ENCODE measurements at regions not wholly inside any gene's neighbourhood (a gene's known extent, or its start where the extent isn't known, plus 50 kb on each side); places are given as distances from the start of the nearest gene placed in this dataset.

DNA sequence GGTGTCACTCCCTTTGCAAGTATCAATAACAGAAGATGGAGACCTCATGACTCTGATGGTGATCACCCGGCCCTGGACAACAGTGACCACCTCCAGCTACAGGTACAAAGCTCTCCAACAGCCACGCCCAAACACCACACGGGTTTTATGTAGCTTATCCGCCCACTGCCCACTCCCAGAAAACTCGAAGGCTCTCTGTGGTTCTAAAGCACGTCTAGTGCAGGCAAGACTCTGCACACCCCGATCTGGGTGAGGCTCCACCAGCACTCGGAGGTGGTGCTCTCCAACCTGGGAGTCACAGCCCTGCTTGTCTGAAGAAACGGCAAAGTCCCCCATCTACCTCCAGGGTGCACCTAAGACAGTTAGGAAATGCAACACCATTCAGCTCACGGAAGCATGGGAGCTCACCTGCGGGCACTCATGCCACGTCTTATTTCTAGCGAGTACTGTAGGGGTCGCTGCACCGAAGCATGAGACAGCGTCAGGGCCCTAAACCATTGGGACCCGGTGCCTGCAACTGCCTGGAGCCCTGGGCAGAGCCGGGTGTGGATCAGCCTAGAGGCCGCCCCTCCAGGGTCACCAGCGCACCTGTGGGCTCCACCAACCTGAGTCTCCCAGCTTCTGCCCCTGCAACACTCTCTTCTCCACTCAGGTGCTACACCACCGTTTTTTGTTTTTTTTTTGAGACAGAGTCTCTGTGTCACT, 58.1 kb upstream of the ZNF354A start:
- Histone ChIP-seq H3K4me3 (replicated peaks; ENCODE audit: insufficient read depth, low read length) (no peak overlapping the region), H3K27ac (replicated peaks) (no peak overlapping the region), H3K27me3 (ENCODE audit: insufficient read depth, poor library complexity, severe bottlenecking) (no peaks in the 10 kb centered on the region)
- TF ChIP-seq, protein P1, sequence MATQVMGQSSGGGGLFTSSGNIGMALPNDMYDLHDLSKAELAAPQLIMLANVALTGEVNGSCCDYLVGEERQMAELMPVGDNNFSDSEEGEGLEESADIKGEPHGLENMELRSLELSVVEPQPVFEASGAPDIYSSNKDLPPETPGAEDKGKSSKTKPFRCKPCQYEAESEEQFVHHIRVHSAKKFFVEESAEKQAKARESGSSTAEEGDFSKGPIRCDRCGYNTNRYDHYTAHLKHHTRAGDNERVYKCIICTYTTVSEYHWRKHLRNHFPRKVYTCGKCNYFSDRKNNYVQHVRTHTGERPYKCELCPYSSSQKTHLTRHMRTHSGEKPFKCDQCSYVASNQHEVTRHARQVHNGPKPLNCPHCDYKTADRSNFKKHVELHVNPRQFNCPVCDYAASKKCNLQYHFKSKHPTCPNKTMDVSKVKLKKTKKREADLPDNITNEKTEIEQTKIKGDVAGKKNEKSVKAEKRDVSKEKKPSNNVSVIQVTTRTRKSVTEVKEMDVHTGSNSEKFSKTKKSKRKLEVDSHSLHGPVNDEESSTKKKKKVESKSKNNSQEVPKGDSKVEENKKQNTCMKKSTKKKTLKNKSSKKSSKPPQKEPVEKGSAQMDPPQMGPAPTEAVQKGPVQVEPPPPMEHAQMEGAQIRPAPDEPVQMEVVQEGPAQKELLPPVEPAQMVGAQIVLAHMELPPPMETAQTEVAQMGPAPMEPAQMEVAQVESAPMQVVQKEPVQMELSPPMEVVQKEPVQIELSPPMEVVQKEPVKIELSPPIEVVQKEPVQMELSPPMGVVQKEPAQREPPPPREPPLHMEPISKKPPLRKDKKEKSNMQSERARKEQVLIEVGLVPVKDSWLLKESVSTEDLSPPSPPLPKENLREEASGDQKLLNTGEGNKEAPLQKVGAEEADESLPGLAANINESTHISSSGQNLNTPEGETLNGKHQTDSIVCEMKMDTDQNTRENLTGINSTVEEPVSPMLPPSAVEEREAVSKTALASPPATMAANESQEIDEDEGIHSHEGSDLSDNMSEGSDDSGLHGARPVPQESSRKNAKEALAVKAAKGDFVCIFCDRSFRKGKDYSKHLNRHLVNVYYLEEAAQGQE (IDR thresholded peaks at IDR 0.05; ENCODE audit: insufficient replicate concordance, low read depth): no peak
- no peak for TF ChIP-seq POLR2AphosphoS5 (IDR thresholded peaks at IDR 0.05; ENCODE audit: low read depth)
- TF ChIP-seq GABPA (IDR thresholded peaks at IDR 0.05; ENCODE audit: low read depth): no peak
- no peak for TF ChIP-seq SPI1 (IDR thresholded peaks at IDR 0.05; ENCODE audit: borderline replicate concordance, low read depth)
- TF ChIP-seq, protein P2, sequence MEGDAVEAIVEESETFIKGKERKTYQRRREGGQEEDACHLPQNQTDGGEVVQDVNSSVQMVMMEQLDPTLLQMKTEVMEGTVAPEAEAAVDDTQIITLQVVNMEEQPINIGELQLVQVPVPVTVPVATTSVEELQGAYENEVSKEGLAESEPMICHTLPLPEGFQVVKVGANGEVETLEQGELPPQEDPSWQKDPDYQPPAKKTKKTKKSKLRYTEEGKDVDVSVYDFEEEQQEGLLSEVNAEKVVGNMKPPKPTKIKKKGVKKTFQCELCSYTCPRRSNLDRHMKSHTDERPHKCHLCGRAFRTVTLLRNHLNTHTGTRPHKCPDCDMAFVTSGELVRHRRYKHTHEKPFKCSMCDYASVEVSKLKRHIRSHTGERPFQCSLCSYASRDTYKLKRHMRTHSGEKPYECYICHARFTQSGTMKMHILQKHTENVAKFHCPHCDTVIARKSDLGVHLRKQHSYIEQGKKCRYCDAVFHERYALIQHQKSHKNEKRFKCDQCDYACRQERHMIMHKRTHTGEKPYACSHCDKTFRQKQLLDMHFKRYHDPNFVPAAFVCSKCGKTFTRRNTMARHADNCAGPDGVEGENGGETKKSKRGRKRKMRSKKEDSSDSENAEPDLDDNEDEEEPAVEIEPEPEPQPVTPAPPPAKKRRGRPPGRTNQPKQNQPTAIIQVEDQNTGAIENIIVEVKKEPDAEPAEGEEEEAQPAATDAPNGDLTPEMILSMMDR (IDR thresholded peaks at IDR 0.05; ENCODE audit: insufficient read depth, low read length): no peak
- DNase-seq (ENCODE audit: low read depth in 1 of 2, low spot score in 1 of 2): no peak

DNA sequence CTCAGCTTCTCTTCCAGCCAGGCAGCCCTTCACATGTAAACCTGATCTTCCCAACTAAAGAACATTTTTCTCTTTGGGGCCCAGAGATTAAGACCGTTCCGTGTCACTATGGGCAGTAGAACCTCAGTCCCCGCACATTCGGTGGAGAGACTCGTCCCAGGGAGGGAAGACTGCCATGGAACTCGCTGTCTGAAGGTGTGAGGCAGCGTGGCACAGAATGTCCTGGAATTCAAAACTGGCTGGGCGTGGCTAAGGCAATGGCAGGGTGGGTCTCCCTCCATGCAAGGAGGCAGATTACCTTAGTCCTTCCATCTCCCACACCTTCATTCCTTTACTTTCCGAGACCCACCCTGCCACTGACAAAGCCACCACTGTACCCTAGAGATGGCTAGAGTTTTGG, 57.4 kb upstream of the ZNF354A start:
- DNase-seq (ENCODE audit: low read depth in 1 of 2, low spot score in 1 of 2): no peak
- TF ChIP-seq POLR2AphosphoS5 (IDR thresholded peaks at IDR 0.05; ENCODE audit: low read depth) (no peak), SPI1 (IDR thresholded peaks at IDR 0.05; ENCODE audit: borderline replicate concordance, low read depth) (no peak), GABPA (IDR thresholded peaks at IDR 0.05; ENCODE audit: low read depth) (no peak)
- TF ChIP-seq, protein P1 (IDR thresholded peaks at IDR 0.05; ENCODE audit: insufficient replicate concordance, low read depth): no peak
- TF ChIP-seq, protein P2 (IDR thresholded peaks at IDR 0.05; ENCODE audit: insufficient read depth, low read length): no peak
- Histone ChIP-seq H3K27ac (replicated peaks) (no peak overlapping the region), H3K4me3 (replicated peaks; ENCODE audit: insufficient read depth, low read length) (no peak overlapping the region), H3K27me3 (ENCODE audit: insufficient read depth, poor library complexity, severe bottlenecking) (no peaks in the 10 kb centered on the region)

DNA sequence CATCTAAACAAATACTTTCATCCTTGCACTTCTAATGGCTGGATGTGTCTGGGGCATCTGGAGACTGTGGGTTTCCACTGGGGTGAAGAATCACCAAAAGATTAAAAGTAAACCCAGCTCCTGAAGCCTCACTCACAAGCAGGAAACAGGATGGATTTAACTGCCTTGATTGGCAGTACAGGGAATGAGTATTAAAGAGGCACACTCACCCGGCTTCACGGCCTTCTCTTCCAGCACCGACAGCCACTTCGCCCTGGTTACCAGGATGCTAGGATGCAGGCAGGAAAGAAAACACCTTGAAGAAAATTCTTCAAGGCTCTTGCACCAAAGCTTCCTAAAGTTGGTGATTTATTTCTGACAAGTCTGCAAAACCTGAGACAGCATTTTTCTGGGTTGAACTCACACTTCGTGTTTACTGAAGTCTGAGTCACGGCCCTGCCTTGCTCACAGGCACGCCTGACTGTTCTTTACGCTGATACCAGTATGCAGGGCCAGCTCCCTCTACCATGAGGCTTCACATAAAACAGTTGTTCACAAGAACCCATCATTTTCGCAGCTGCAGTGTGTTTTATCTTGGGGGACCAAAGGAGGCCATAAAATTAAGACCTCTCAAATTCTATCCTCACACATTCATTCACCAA, 56.5 kb upstream of the ZNF354A start:
- no peaks in the 10 kb centered on the region for H3K27me3 ChIP-seq (ENCODE audit: insufficient read depth, poor library complexity, severe bottlenecking)
- TF ChIP-seq, protein P2 (IDR thresholded peaks at IDR 0.05; ENCODE audit: insufficient read depth, low read length): no peak
- TF ChIP-seq SPI1 (IDR thresholded peaks at IDR 0.05; ENCODE audit: borderline replicate concordance, low read depth) (no peak), POLR2AphosphoS5 (IDR thresholded peaks at IDR 0.05; ENCODE audit: low read depth) (no peak), GABPA (IDR thresholded peaks at IDR 0.05; ENCODE audit: low read depth) (no peak)
- TF ChIP-seq, protein P1 (IDR thresholded peaks at IDR 0.05; ENCODE audit: insufficient replicate concordance, low read depth): no peak
- H3K27ac ChIP-seq (replicated peaks): no peak overlapping the region
- DNase-seq (ENCODE audit: low read depth in 1 of 2, low spot score in 1 of 2): no peak
- H3K4me3 ChIP-seq (replicated peaks; ENCODE audit: insufficient read depth, low read length): no peak overlapping the region

All from HL-60 (cell line).